H9 (cell line): ENCODE measurements at regions not wholly inside any gene's neighbourhood (a gene's known extent, or its start where the extent isn't known, plus 50 kb on each side); places are given as distances from the start of the nearest gene placed in this dataset.

ENCODE experiments used
- DNase-seq: peaks from one replicate; pipeline ENCODE4 v3.0.0-alpha.2; 2017
- H2AFZ ChIP-seq: one replicate; pipeline ENCODE4 v1.6.1; 2013; ENCODE audit warnings: mild to moderate bottlenecking, low read length, control low read depth, moderate library complexity
- H2AK5ac ChIP-seq: 2 replicates; pipeline ENCODE4 v1.6.1; 2013; ENCODE audit warnings: low read length, control low read depth, mixed read lengths; ENCODE audit not compliant: insufficient read length
- H2BK120ac ChIP-seq: one replicate; pipeline ENCODE4 v1.6.1; 2013; ENCODE audit warnings: low read depth, mild to moderate bottlenecking, low read length, control low read depth, inconsistent platforms; ENCODE audit not compliant: poor library complexity, severe bottlenecking
- H2BK12ac ChIP-seq: 2 replicates; pipeline ENCODE4 v1.6.1; 2013; ENCODE audit warnings: low read length, control low read depth, mixed read lengths, low read depth; ENCODE audit not compliant: insufficient read length
- H2BK15ac ChIP-seq: 2 replicates; pipeline ENCODE4 v1.6.1; 2013; ENCODE audit warnings: low read depth, low read length, control low read depth
- H2BK20ac ChIP-seq: one replicate; pipeline ENCODE4 v1.6.1; 2013; ENCODE audit warnings: low read depth, mild to moderate bottlenecking, low read length, control low read depth, inconsistent platforms; ENCODE audit not compliant: poor library complexity, severe bottlenecking
- H2BK5ac ChIP-seq: 2 replicates; pipeline ENCODE4 v1.6.1; 2013; ENCODE audit warnings: low read length, control low read depth, mixed read lengths; ENCODE audit not compliant: insufficient read length
- H3K14ac ChIP-seq: 2 replicates; pipeline ENCODE4 v1.6.1; 2013; ENCODE audit warnings: low read length, control low read depth; ENCODE audit not compliant: insufficient read depth
- H3K18ac ChIP-seq: 2 replicates; pipeline ENCODE4 v1.6.1; 2013; ENCODE audit warnings: low read depth, mild to moderate bottlenecking, mixed read lengths, low read length, control low read depth; ENCODE audit not compliant: insufficient read length
- H3K23ac ChIP-seq: 2 replicates; pipeline ENCODE4 v1.6.1; 2013; ENCODE audit warnings: low read length, control low read depth, mixed read lengths, low read depth; ENCODE audit not compliant: insufficient read length
- H3K23me2 ChIP-seq: 2 replicates; pipeline ENCODE4 v1.6.1; 2013; ENCODE audit warnings: low read depth, mild to moderate bottlenecking, mixed read lengths, low read length, control low read depth; ENCODE audit not compliant: insufficient read length, poor library complexity, severe bottlenecking
- H3K27ac ChIP-seq: 2 replicates; pipeline ENCODE4 v1.5.1; 2013; ENCODE audit warnings: low read length, control low read depth, mixed read lengths, low read depth; ENCODE audit not compliant: insufficient read length
- H3K27me3 ChIP-seq: 2 replicates; pipeline ENCODE4 v1.6.1; 2013; ENCODE audit warnings: low read length, control low read depth, inconsistent platforms; ENCODE audit not compliant: insufficient read depth
- H3K4ac ChIP-seq: 2 replicates; pipeline ENCODE4 v1.6.1; 2013; ENCODE audit warnings: low read depth, mild to moderate bottlenecking, control low read depth, inconsistent platforms, low read length, moderate library complexity
- H3K4me1 ChIP-seq: 2 replicates; pipeline ENCODE4 v1.6.1; 2013; ENCODE audit warnings: low read length, control low read depth, inconsistent platforms; ENCODE audit not compliant: insufficient read depth
- H3K4me2 ChIP-seq: 2 replicates; pipeline ENCODE4 v1.6.1; 2013; ENCODE audit warnings: low read length, control low read depth, mixed read lengths; ENCODE audit not compliant: insufficient read length, insufficient read depth
- H3K56ac ChIP-seq: 2 replicates; pipeline ENCODE4 v1.6.1; 2013; ENCODE audit warnings: low read depth, mild to moderate bottlenecking, mixed read lengths, low read length, control low read depth; ENCODE audit not compliant: insufficient read length
- H3K79me1 ChIP-seq: 2 replicates; pipeline ENCODE4 v1.6.1; 2013; ENCODE audit warnings: low read depth, mild to moderate bottlenecking, moderate library complexity, low read length, control low read depth, inconsistent platforms; ENCODE audit not compliant: insufficient read depth, poor library complexity, severe bottlenecking
- H3K79me2 ChIP-seq: 2 replicates; pipeline ENCODE4 v1.6.1; 2013; ENCODE audit warnings: low read length, control low read depth, inconsistent platforms; ENCODE audit not compliant: insufficient read depth
- H3K9ac ChIP-seq: 2 replicates; pipeline ENCODE4 v1.6.1; 2013; ENCODE audit warnings: low read length, control low read depth, mixed read lengths; ENCODE audit not compliant: insufficient read length; ENCODE audit errors: extremely low read depth
- H3K9me3 ChIP-seq: one replicate; pipeline ENCODE4 v1.6.1; 2013; ENCODE audit warnings: low read depth, low read length, inconsistent platforms; ENCODE audit not compliant: control insufficient read depth
- H3T11ph ChIP-seq: one replicate; pipeline ENCODE4 v1.6.1; 2013; ENCODE audit warnings: mild to moderate bottlenecking, low read length, control low read depth, inconsistent platforms
- H4K20me1 ChIP-seq: one replicate; pipeline ENCODE4 v1.6.1; 2013; ENCODE audit not compliant: control insufficient read depth, insufficient read length, insufficient read depth
- H4K5ac ChIP-seq: 2 replicates; pipeline ENCODE4 v1.6.1; 2013; ENCODE audit warnings: low read depth, mild to moderate bottlenecking, mixed read lengths, low read length, control low read depth; ENCODE audit not compliant: insufficient read length
- H4K8ac ChIP-seq: replicated peaks from 2 replicates; pipeline ENCODE4 v1.6.1; 2013; ENCODE audit warnings: low read length, control low read depth, mixed read lengths, low read depth; ENCODE audit not compliant: insufficient read length
- H4K91ac ChIP-seq: 2 replicates; pipeline ENCODE4 v1.6.1; 2013; ENCODE audit warnings: low read depth, mild to moderate bottlenecking, moderate library complexity, mixed read lengths, low read length, control low read depth; ENCODE audit not compliant: insufficient read length
- H3K27ac Mint-ChIP-seq, 3 experiments: 2 replicates in 2 of 3; 3 replicates in 1 of 3; pipeline ENCODE4 v1.8.0; 2020 to 2021; ENCODE audit warnings: mixed read lengths in 3 of 3, mild to moderate bottlenecking in 1 of 3, moderate library complexity in 1 of 3
- H3K27me3 Mint-ChIP-seq: 2 replicates; pipeline ENCODE4 v1.8.0; 2021; ENCODE audit warnings: low read depth, mild to moderate bottlenecking, moderate library complexity, mixed read lengths
- H3K36me3 Mint-ChIP-seq, 3 experiments: 2 replicates in 2 of 3; 3 replicates in 1 of 3; pipeline ENCODE4 v1.8.0; 2020 to 2021; ENCODE audit warnings: low read depth in 3 of 3, mixed read lengths in 3 of 3; ENCODE audit not compliant: insufficient read depth in 1 of 3
- H3K4me1 Mint-ChIP-seq, 2 experiments: 2 replicates each; pipeline ENCODE4 v1.8.0; 2020; ENCODE audit warnings: mixed read lengths in 2 of 2
- H3K4me3 Mint-ChIP-seq, 2 experiments: 2 replicates in 1 of 2; 3 replicates in 1 of 2; pipeline ENCODE4 v1.8.0; 2020 to 2021; ENCODE audit warnings: mild to moderate bottlenecking in 2 of 2, mixed read lengths in 2 of 2, moderate library complexity in 1 of 2
- H3K9me3 Mint-ChIP-seq, 2 experiments: 2 replicates in 1 of 2; 3 replicates in 1 of 2; pipeline ENCODE4 v1.8.0; 2020; ENCODE audit warnings: mild to moderate bottlenecking in 2 of 2, mixed read lengths in 2 of 2, moderate library complexity in 1 of 2
- CTCF ChIP-seq: fragments of 200-600 bp; sonication (generic); conservative IDR thresholded peaks from 3 replicates; pipeline ENCODE4 v1.8.0; 2021; ENCODE audit warnings: antibody characterized with exemption, mild to moderate bottlenecking
- WGBS: extraction: QIAGEN DNeasy Blood & Tissue Kit; methylation state at CpG from one replicate; pipeline ENCODE4 v1.1.7; 2013; ENCODE audit warnings: missing lambda C conversion rate, low lambda C conversion rate, mixed read lengths; ENCODE audit not compliant: insufficient read length; ENCODE audit errors: extremely low coverage; 5-methylcytosine and 5-hydroxymethylcytosine counted together

DNA sequence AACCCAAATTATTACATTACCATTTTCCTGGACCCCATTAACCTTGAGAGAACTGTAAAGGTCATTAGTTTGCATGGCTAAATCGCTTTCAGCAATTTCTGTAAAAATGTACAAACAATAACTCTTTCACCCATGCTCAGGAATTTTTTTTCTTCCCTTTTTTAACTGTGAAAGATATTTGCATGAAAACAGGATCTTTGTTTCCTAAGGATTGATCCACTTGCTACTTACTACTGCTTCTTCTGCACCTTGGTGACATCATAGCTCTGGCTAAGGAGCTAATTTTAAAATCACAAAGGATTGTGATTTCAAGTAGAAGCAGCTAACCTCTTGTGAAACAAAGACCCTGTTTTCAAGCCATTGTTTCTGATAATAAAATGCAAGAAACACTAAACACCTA, 274.6 kb upstream of the ESRRG start:
- no peaks in the 10 kb centered on the region for H3K9me3 ChIP-seq

More for the DNA sequence above, 274.6 kb upstream of the ESRRG start:
- Histone ChIP-seq H3K79me2 (no peaks in the 10 kb centered on the region), H2BK120ac (no peak overlapping the region), H2BK20ac (no peak overlapping the region), H3K18ac (no peak overlapping the region), H3T11ph (no peak overlapping the region), H4K91ac (no peak overlapping the region), H3K9ac (no peak overlapping the region), H3K27me3 (no peaks in the 10 kb centered on the region), H3K4me2 (no peak overlapping the region), H2AK5ac (no peak overlapping the region), H3K56ac (no peak overlapping the region), H3K14ac (no peak overlapping the region), H4K8ac (no peak overlapping the region), H2BK5ac (no peak overlapping the region), H3K23me2 (no peaks in the 10 kb centered on the region), H3K23ac (no peak overlapping the region), H3K79me1 (no peaks in the 10 kb centered on the region), H3K27ac (no peak overlapping the region), H4K20me1 (no peaks in the 10 kb centered on the region), H2BK12ac (no peak overlapping the region), H4K5ac (no peak overlapping the region), H2BK15ac (no peak overlapping the region), H2AFZ (no peak overlapping the region), H3K4me1 (no peaks in the 10 kb centered on the region), H3K4ac (no peak overlapping the region)
- Mint-ChIP-seq H3K4me3 (no peak overlapping the region), H3K36me3 (no peaks in the 10 kb centered on the region), H3K27me3 (no peaks in the 10 kb centered on the region; the same call in 1 of the 2 replicates), H3K27ac (no peak overlapping the region), H3K9me3 (no peaks in the 10 kb centered on the region), H3K4me1 (peaks cover 17 to 18% of the 10 kb centered on the region in 2 experiments)
- no peak for DNase-seq
- no peak for TF ChIP-seq CTCF
- no CpG with 5 or more reads among the region's 1 CpG for WGBS
